ENCODE measurements at regions not wholly inside any gene's neighbourhood (a gene's known extent, or its start where the extent isn't known, plus 50 kb on each side); places are given as distances from the start of the nearest gene placed in this dataset.

DNA sequence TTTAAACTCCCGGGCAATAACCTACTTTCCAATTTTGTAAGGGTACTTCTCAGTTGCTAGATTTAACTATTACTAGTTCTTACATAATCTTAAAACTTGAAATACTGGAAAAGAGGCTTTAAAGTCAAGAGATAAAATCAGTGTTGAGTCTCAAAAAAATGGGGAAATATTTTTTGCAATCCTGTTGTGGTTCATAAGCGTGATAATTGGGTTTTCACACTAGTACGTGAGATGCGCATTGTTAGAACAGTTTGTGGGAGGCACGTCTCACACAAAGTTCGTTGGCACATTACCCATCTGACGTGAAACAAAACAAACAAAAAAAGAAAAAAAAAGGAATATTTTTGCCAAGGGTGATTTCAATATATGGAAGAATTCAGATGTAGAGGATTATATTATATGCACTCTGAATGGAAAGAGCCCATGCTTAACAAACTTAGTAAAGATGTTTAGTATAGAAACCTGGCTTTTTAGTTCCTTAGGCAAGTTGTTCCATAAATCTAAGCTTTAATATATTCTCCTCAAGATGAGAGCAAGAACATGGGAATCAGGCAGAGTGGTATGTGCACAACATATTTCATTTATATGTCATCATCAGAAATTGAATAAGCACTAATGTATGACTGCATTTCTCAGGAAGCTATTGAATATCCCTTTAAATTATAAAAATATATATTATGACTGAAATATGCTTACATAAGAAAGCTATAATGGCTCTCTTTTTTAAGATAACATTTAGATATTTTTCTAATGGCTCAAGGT lies 73.9 kb upstream of the TNFSF4 start:
- H3K4me3 ChIP-seq (ENCODE audit: low read depth, low read length) = no peak overlapping the region
- no peaks in the 10 kb centered on the region for H3K36me3 ChIP-seq (ENCODE audit: control insufficient read depth, insufficient read depth, low read length)
- DNase-seq (ENCODE audit: low read depth) (no peak), FAIRE-seq (no peak)
- H3K27me3 ChIP-seq (ENCODE audit: control insufficient read depth, insufficient read depth, low read length) = no peaks in the 10 kb centered on the region
- TF ChIP-seq, protein P1, sequence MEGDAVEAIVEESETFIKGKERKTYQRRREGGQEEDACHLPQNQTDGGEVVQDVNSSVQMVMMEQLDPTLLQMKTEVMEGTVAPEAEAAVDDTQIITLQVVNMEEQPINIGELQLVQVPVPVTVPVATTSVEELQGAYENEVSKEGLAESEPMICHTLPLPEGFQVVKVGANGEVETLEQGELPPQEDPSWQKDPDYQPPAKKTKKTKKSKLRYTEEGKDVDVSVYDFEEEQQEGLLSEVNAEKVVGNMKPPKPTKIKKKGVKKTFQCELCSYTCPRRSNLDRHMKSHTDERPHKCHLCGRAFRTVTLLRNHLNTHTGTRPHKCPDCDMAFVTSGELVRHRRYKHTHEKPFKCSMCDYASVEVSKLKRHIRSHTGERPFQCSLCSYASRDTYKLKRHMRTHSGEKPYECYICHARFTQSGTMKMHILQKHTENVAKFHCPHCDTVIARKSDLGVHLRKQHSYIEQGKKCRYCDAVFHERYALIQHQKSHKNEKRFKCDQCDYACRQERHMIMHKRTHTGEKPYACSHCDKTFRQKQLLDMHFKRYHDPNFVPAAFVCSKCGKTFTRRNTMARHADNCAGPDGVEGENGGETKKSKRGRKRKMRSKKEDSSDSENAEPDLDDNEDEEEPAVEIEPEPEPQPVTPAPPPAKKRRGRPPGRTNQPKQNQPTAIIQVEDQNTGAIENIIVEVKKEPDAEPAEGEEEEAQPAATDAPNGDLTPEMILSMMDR (IDR thresholded peaks at IDR 0.05; ENCODE audit: insufficient read depth, low read length, severe bottlenecking) = no peak

DNA sequence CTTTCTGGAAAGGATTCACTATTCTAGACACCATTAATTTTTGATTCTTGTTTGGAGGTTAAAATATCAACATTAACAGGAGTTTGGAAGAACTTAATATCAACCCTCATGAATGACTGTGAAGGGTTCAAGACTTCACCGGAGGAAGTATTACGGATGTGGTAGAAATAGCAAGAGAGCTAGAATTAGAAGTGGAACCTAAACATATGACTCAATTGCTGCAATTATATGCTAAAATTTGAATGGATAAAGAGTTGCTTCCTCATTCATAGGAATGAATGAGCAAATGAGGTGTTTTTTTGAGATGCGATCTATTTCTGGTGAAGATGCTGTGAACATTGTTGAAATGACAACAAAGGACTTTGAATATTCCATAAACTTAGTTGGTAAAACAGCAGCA lies 77.9 kb upstream of the TNFSF4 start:
- H3K4me3 ChIP-seq (ENCODE audit: low read depth, low read length) = no peak overlapping the region
- no peaks in the 10 kb centered on the region for H3K27me3 ChIP-seq (ENCODE audit: control insufficient read depth, insufficient read depth, low read length)
- TF ChIP-seq, protein P1 (IDR thresholded peaks at IDR 0.05; ENCODE audit: insufficient read depth, low read length, severe bottlenecking) = no peak
- no peak for FAIRE-seq
- no peak for DNase-seq (ENCODE audit: low read depth)
- H3K36me3 ChIP-seq (ENCODE audit: control insufficient read depth, insufficient read depth, low read length) = no peaks in the 10 kb centered on the region

DNA sequence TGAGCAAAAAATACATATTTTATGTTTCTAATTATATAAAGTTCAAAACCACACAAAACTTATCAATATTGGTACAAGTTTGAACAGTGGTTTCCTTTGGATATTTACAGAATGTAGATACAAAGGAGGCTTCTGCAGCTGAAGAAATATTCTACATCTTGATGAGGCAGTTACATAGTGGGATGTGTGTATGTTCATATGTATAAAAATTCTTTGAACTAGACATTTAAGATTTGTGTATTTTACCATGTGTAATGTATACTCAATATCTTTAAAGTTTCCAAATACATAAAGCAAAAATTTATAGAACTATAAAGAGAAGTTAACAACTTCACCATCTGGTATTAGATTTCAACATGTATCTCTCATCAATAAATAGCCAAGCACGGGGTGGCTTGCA lies 80.7 kb upstream of the TNFSF4 start:
- no peak for FAIRE-seq
- no peak for DNase-seq (ENCODE audit: low read depth)
- TF ChIP-seq, protein P1 (IDR thresholded peaks at IDR 0.05; ENCODE audit: insufficient read depth, low read length, severe bottlenecking) = no peak
- Histone ChIP-seq H3K27me3 (ENCODE audit: control insufficient read depth, insufficient read depth, low read length) (no peaks in the 10 kb centered on the region), H3K36me3 (ENCODE audit: control insufficient read depth, insufficient read depth, low read length) (no peaks in the 10 kb centered on the region), H3K4me3 (ENCODE audit: low read depth, low read length) (no peak overlapping the region)

DNA sequence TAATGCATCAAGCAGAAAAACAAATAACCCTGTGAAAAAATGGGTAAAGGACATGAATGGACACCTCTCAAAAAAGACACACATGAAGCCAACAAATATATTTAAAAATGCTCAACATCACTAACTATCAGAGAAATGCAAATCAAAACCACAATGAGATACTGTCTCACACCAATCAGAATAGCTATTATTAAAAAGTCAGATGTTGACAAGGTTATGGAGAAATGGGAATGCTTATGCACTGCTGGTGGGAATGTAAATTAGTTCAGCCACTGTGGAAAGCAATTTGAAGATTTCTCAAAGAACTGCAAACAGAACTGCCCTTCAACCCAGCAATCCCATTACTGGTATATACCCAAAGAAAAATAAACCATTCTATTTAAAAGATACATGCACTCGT lies 86.6 kb upstream of the TNFSF4 start:
- TF ChIP-seq, protein P1 (IDR thresholded peaks at IDR 0.05; ENCODE audit: insufficient read depth, low read length, severe bottlenecking) = no peak
- H3K36me3 ChIP-seq (ENCODE audit: control insufficient read depth, insufficient read depth, low read length) = no peaks in the 10 kb centered on the region
- DNase-seq (ENCODE audit: low read depth) (no peak), FAIRE-seq (no peak)
- no peaks in the 10 kb centered on the region for H3K27me3 ChIP-seq (ENCODE audit: control insufficient read depth, insufficient read depth, low read length)
- no peak overlapping the region for H3K4me3 ChIP-seq (ENCODE audit: low read depth, low read length)

DNA sequence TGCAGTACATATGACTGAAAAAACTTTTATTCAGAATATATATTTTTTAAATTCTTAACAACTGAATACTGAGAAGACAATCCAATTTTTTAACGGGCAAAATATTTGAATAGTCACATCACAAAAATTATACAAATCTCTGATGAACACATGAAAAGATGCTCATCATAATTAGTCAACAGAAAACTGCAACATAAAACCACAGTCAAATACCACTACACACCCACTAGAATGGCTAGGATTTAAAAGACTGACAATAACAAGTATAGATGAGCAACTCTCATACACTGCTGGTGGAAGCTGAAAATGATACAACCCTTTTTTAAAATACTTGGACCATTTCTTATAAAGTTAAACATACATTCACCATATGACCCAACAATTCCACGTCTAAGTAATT lies 87.7 kb upstream of the TNFSF4 start:
- Histone ChIP-seq H3K27me3 (ENCODE audit: control insufficient read depth, insufficient read depth, low read length) (no peaks in the 10 kb centered on the region), H3K4me3 (ENCODE audit: low read depth, low read length) (no peak overlapping the region), H3K36me3 (ENCODE audit: control insufficient read depth, insufficient read depth, low read length) (no peaks in the 10 kb centered on the region)
- FAIRE-seq (no peak), DNase-seq (ENCODE audit: low read depth) (no peak)
- TF ChIP-seq, protein P1 (IDR thresholded peaks at IDR 0.05; ENCODE audit: insufficient read depth, low read length, severe bottlenecking) = no peak

DNA sequence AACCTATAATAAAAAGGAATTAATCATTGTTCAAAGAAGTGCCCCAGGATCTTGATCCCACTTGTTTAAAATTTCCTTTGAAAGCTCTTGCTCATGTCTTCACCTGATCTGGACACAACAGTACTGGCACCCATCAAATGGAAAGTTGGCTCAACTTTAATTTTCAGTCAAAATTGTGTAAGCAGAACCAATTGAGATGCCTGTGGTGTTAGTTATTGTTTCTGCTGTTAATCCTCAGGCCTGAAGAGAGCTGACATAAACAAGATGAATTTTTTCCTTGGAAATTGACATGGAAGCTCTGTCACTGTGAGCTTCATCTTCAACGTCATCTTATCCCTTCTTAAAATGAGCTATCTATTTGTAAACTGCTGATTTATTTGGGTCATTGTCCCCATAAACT lies 88.3 kb upstream of the TNFSF4 start:
- Histone ChIP-seq H3K36me3 (ENCODE audit: control insufficient read depth, insufficient read depth, low read length) (no peaks in the 10 kb centered on the region), H3K4me3 (ENCODE audit: low read depth, low read length) (no peak overlapping the region), H3K27me3 (ENCODE audit: control insufficient read depth, insufficient read depth, low read length) (no peaks in the 10 kb centered on the region)
- TF ChIP-seq, protein P1 (IDR thresholded peaks at IDR 0.05; ENCODE audit: insufficient read depth, low read length, severe bottlenecking) = no peak
- FAIRE-seq (no peak), DNase-seq (ENCODE audit: low read depth) (no peak)

Data from bronchial epithelial cell (primary cell).